HL-60 (cell line): ENCODE measurements at regions not wholly inside any gene's neighbourhood (a gene's known extent, or its start where the extent isn't known, plus 50 kb on each side); places are given as distances from the start of the nearest gene placed in this dataset.

Source experiments
- DNase-seq, 2 experiments: peaks; one replicate each; pipeline ENCODE4 v3.0.0-alpha.2; 2010 to 2020; ENCODE audit warnings: low read depth in 1 of 2, low spot score in 1 of 2
- H3K27ac ChIP-seq: fragments of 250-450 bp; sonication (Bioruptor Pico); replicated peaks from 2 replicates; pipeline ENCODE4 v1.5.1; 2020; ENCODE audit warnings: mild to moderate bottlenecking, moderate library complexity
- H3K27me3 ChIP-seq: fragments of 250-450 bp; sonication (Bioruptor Pico); 2 replicates; pipeline ENCODE4 v1.5.1; 2021; ENCODE audit warnings: mild to moderate bottlenecking, moderate library complexity; ENCODE audit not compliant: insufficient read depth, poor library complexity, severe bottlenecking
- H3K4me3 ChIP-seq: replicated peaks from 2 replicates; pipeline ENCODE4 v1.5.1; 2011; ENCODE audit warnings: mild to moderate bottlenecking, control low read depth, low read length; ENCODE audit not compliant: insufficient read depth
- CTCF ChIP-seq: IDR thresholded peaks from one replicate; pipeline ENCODE4 v1.5.1; 2011; ENCODE audit warnings: low read length, control low read depth, inconsistent platforms; ENCODE audit not compliant: insufficient read depth
- GABPA ChIP-seq: IDR thresholded peaks from 2 replicates; pipeline ENCODE4 v1.6.1; 2012; ENCODE audit warnings: low read depth
- POLR2AphosphoS5 ChIP-seq: IDR thresholded peaks from 2 replicates; pipeline ENCODE4 v1.6.1; 2012; ENCODE audit warnings: low read depth
- REST ChIP-seq: IDR thresholded peaks from 2 replicates; pipeline ENCODE4 v1.6.1; 2012; ENCODE audit warnings: low read depth; ENCODE audit not compliant: insufficient replicate concordance
- SPI1 ChIP-seq: IDR thresholded peaks from 2 replicates; pipeline ENCODE4 v1.6.1; 2012; ENCODE audit warnings: low read depth, mild to moderate bottlenecking, borderline replicate concordance

GRCh38 chr9:134996591-134997530, 79.1 kb upstream of the FCN1 start:
- Histone ChIP-seq H3K27ac (no peak overlapping the region), H3K4me3 (no peak overlapping the region), H3K27me3 (no peaks in the 10 kb centered on the region)
- no peak for DNase-seq
- TF ChIP-seq POLR2AphosphoS5 (no peak), CTCF (no peak), GABPA (no peak), SPI1 (no peak), REST (no peak)

- no peak for DNase-seq
- H3K27ac ChIP-seq: no peak overlapping the region
- H3K4me3 ChIP-seq: no peak overlapping the region
- no peak for TF ChIP-seq POLR2AphosphoS5
- TF ChIP-seq REST: no peak
- no peak for TF ChIP-seq SPI1
- TF ChIP-seq GABPA: no peak
- TF ChIP-seq CTCF: no peak
- no peaks in the 10 kb centered on the region for H3K27me3 ChIP-seq
Measured at GRCh38 chr9:135000647-135001245, 83.0 kb upstream of the FCN1 start.

GRCh38 chr9:135001526-135001925, 83.8 kb upstream of the FCN1 start:
- no peaks in the 10 kb centered on the region for H3K27me3 ChIP-seq
- no peak overlapping the region for H3K27ac ChIP-seq
- H3K4me3 ChIP-seq: no peak overlapping the region
- DNase-seq: no peak
- no peak for TF ChIP-seq CTCF
- no peak for TF ChIP-seq GABPA
- TF ChIP-seq REST: no peak
- TF ChIP-seq SPI1: no peak
